ENCODE measurements at regions not wholly inside any gene's neighbourhood (a gene's known extent, or its start where the extent isn't known, plus 50 kb on each side); places are given as distances from the start of the nearest gene placed in this dataset.
A peak's percentile ranks its signal among the peaks of the same experiment; 100 is the strongest.

DNA sequence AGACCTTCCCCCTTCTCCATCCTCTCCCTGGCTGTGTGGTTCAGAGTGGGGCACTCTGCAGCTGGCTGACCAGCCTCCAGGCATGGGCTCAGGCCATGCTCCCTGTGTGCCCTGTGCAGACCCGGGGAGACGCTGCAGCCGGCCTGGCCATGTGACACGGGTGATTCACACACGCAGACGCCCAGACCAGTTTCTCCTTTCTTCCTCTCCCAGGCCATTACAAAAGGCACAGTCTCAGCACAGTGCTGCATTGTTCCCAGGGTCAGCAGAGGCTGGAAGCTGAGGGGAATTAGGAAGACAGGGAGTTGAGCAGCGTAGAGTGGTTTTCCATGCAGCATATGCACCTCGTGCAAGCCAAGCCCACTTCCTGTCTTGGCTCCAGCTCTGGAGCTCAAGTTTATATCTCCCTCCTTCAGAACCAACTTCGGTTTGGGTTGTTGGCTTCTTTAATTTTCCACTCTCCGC lies 288.5 kb downstream of the TNS1 start:
- no peak overlapping the region for H3K4me3 ChIP-seq (ENCODE audit: low read depth, low read length)
- ChIA-PET CTCF (interaction anchor here (0.9 to 9.1 kb wide), 11 partner anchors 10 to 1021 kb away, joined by 3 to 123 read pairs (median 5); partner anchors contain the start of gene IGFBP5), POLR2A (no interaction called here)
- H3K27me3 ChIP-seq (ENCODE audit: control insufficient read depth, insufficient read depth, low read length): no peaks in the 10 kb centered on the region
- TF ChIP-seq CTCF (IDR thresholded peaks at IDR 0.05; ENCODE audit: insufficient read depth, low read depth, low read length): no peak
- no peaks in the 10 kb centered on the region for H3K36me3 ChIP-seq (ENCODE audit: control insufficient read depth, insufficient read depth, low read length)
- no peak for DNase-seq (ENCODE audit: low read depth)

GRCh38 chr2:217713395-217714286 lies 289.2 kb downstream of the TNS1 start:
- CTCF ChIA-PET: interaction anchor here (0.6 to 9.1 kb wide), 51 partner anchors 11 to 1035 kb away, joined by 3 to 123 read pairs (median 4); partner anchors contain the start of gene IGFBP5
- no peak overlapping the region for H3K4me3 ChIP-seq (ENCODE audit: low read depth, low read length)
- no peaks in the 10 kb centered on the region for H3K36me3 ChIP-seq (ENCODE audit: control insufficient read depth, insufficient read depth, low read length)
- POLR2A ChIA-PET: no interaction called here
- TF ChIP-seq CTCF (IDR thresholded peaks at IDR 0.05; ENCODE audit: insufficient read depth, low read depth, low read length): peak; percentile 98
- no peaks in the 10 kb centered on the region for H3K27me3 ChIP-seq (ENCODE audit: control insufficient read depth, insufficient read depth, low read length)
- DNase-seq (ENCODE audit: low read depth): no peak

- TF ChIP-seq CTCF (IDR thresholded peaks at IDR 0.05; ENCODE audit: insufficient read depth, low read depth, low read length): no peak
- no peaks in the 10 kb centered on the region for H3K27me3 ChIP-seq (ENCODE audit: control insufficient read depth, insufficient read depth, low read length)
- POLR2A ChIA-PET: no interaction called here
- H3K4me3 ChIP-seq (ENCODE audit: low read depth, low read length): no peak overlapping the region
- no peaks in the 10 kb centered on the region for H3K36me3 ChIP-seq (ENCODE audit: control insufficient read depth, insufficient read depth, low read length)
- CTCF ChIA-PET: interaction anchor here (0.6 to 9.1 kb wide), 32 partner anchors 12 to 1031 kb away, joined by 3 to 123 read pairs (median 5); partner anchors contain the start of gene IGFBP5
- no peak for DNase-seq (ENCODE audit: low read depth)
These were observed 290.4 kb downstream of the TNS1 start for GRCh38 chr2:217712431-217712830.

DNA sequence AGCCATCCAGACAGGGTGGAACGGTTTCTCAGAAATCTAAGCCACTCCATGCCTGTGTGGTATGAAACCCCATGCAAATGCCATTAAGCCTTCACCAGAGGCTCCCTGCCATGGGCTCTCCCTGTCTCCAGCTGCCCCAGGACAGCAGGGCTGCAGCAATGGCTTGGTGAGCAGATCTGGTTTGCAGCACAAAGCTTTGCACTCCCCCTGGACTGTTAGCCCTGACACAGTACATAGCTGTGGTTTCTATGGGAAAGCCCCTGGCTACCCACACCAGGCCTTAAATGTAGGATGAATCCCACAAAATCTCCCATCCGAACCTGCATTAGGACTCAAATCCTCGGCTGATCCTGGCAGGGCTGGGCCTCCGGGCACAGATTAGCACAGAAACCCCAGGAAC lies 291.6 kb downstream of the TNS1 start:
- Histone ChIP-seq H3K27me3 (ENCODE audit: control insufficient read depth, insufficient read depth, low read length) (no peaks in the 10 kb centered on the region), H3K4me3 (ENCODE audit: low read depth, low read length) (no peak overlapping the region), H3K36me3 (ENCODE audit: control insufficient read depth, insufficient read depth, low read length) (no peaks in the 10 kb centered on the region)
- ChIA-PET CTCF (interaction anchor here (0.7 to 9.1 kb wide), 7 partner anchors 45 to 1029 kb away, joined by 3 to 123 read pairs (median 6); no protein-coding TSS in a partner anchor), POLR2A (no interaction called here)
- TF ChIP-seq CTCF (IDR thresholded peaks at IDR 0.05; ENCODE audit: insufficient read depth, low read depth, low read length): no peak
- DNase-seq (ENCODE audit: low read depth): no peak

GRCh38 chr2:217710211-217710765 lies 292.5 kb downstream of the TNS1 start:
- no peaks in the 10 kb centered on the region for H3K27me3 ChIP-seq (ENCODE audit: control insufficient read depth, insufficient read depth, low read length)
- CTCF ChIA-PET: interaction anchor here (0.8 to 8.8 kb wide), 7 partner anchors 15 to 1014 kb away, joined by 3 to 123 read pairs (median 4); no protein-coding TSS in a partner anchor
- DNase-seq (ENCODE audit: low read depth): peak; percentile 91
- no peaks in the 10 kb centered on the region for H3K36me3 ChIP-seq (ENCODE audit: control insufficient read depth, insufficient read depth, low read length)
- H3K4me3 ChIP-seq (ENCODE audit: low read depth, low read length): no peak overlapping the region
- no peak for TF ChIP-seq CTCF (IDR thresholded peaks at IDR 0.05; ENCODE audit: insufficient read depth, low read depth, low read length)
- POLR2A ChIA-PET: interaction anchor here (0.5 to 1.4 kb wide), 6 partner anchors 16 to 1017 kb away, joined by 4 to 7 read pairs (median 6); no protein-coding TSS in a partner anchor

Measured in BJ (cell line).